BE2C (cell line): ENCODE measurements at regions not wholly inside any gene's neighbourhood (a gene's known extent, or its start where the extent isn't known, plus 50 kb on each side); places are given as distances from the start of the nearest gene placed in this dataset.
"Not testable (repeated sequence)": the region's sequence is repeated elsewhere in the genome, so short reads cannot be mapped to it uniquely, and the experiment has no call there.

Experiments
- DNase-seq: peaks from one replicate; pipeline ENCODE4 v3.0.0-alpha.2; 2020
- H3K27me3 ChIP-seq: fragments of 250-450 bp; sonication (Bioruptor Pico); 2 replicates; pipeline ENCODE4 v1.5.1; 2020; ENCODE audit warnings: mild to moderate bottlenecking
- H3K36me3 ChIP-seq: fragments of 250-450 bp; sonication (Bioruptor Pico); 2 replicates; pipeline ENCODE4 v1.5.1; 2020; ENCODE audit warnings: mild to moderate bottlenecking
- H3K4me1 ChIP-seq: fragments of 250-450 bp; sonication (Bioruptor Pico); 2 replicates; pipeline ENCODE4 v1.5.1; 2020
- H3K4me3 ChIP-seq: 2 replicates; pipeline ENCODE4 v1.5.1; 2011; ENCODE audit warnings: low read depth, low read length
- H3K9me3 ChIP-seq: fragments of 250-450 bp; sonication (Bioruptor Pico); 2 replicates; pipeline ENCODE4 v1.5.1; 2020
- CTCF ChIP-seq: IDR thresholded peaks from 2 replicates; pipeline ENCODE4 v1.5.1; 2012; ENCODE audit warnings: mild to moderate bottlenecking, low read depth, low read length

GRCh38 chr1:145553795-145554194 lies 54.0 kb upstream of the GPR89A start:
- not testable (repeated sequence) for H3K4me3 ChIP-seq, H3K27me3 ChIP-seq, H3K4me1 ChIP-seq, DNase-seq, H3K36me3 ChIP-seq, H3K9me3 ChIP-seq

GRCh38 chr1:145545055-145545454 lies 62.7 kb upstream of the GPR89A start:
- TF ChIP-seq CTCF: no peak
- no peaks in the 10 kb centered on the region for H3K36me3 ChIP-seq
- H3K9me3 ChIP-seq: no peaks in the 10 kb centered on the region
- no peaks in the 10 kb centered on the region for H3K4me1 ChIP-seq
- H3K4me3 ChIP-seq: no peak overlapping the region
- DNase-seq: no peak
- H3K27me3 ChIP-seq: peaks cover 17% of the 10 kb centered on the region

GRCh38 chr1:145541685-145542084 lies 66.1 kb upstream of the GPR89A start:
- not testable (repeated sequence) for H3K4me1 ChIP-seq, DNase-seq, H3K4me3 ChIP-seq, H3K36me3 ChIP-seq, H3K9me3 ChIP-seq
- peaks cover 17% of the 10 kb centered on the region for H3K27me3 ChIP-seq

- peaks cover 17% of the 10 kb centered on the region for H3K27me3 ChIP-seq
- DNase-seq, H3K4me3 ChIP-seq, H3K4me1 ChIP-seq, H3K9me3 ChIP-seq, H3K36me3 ChIP-seq: not testable (repeated sequence)
These were observed 66.5 kb upstream of the GPR89A start for GRCh38 chr1:145541246-145541645.

- H3K9me3 ChIP-seq, H3K27me3 ChIP-seq, DNase-seq, H3K4me1 ChIP-seq, H3K4me3 ChIP-seq, H3K36me3 ChIP-seq: not testable (repeated sequence)
These were observed 69.5 kb upstream of the GPR89A start for GRCh38 chr1:145538118-145538882.

- H3K4me1 ChIP-seq, H3K4me3 ChIP-seq, H3K27me3 ChIP-seq, DNase-seq, H3K9me3 ChIP-seq, H3K36me3 ChIP-seq: not testable (repeated sequence)
These were observed 70.8 kb upstream of the GPR89A start for GRCh38 chr1:145537003-145537402.

- H3K27me3 ChIP-seq, H3K4me1 ChIP-seq, H3K9me3 ChIP-seq, H3K36me3 ChIP-seq, H3K4me3 ChIP-seq: not testable (repeated sequence)
- peak; percentile 23 for DNase-seq
These were observed 72.3 kb upstream of the GPR89A start for GRCh38 chr1:145535461-145535860.

- not testable (repeated sequence) for H3K9me3 ChIP-seq, H3K36me3 ChIP-seq, H3K4me1 ChIP-seq, DNase-seq, H3K4me3 ChIP-seq, H3K27me3 ChIP-seq
These were observed 79.7 kb upstream of the GPR89A start for GRCh38 chr1:145528068-145528564.

GRCh38 chr1:145520159-145520558 lies 87.6 kb upstream of the GPR89A start:
- DNase-seq, H3K27me3 ChIP-seq, H3K9me3 ChIP-seq, H3K4me3 ChIP-seq, H3K4me1 ChIP-seq, H3K36me3 ChIP-seq: not testable (repeated sequence)

- not testable (repeated sequence) for H3K9me3 ChIP-seq, H3K27me3 ChIP-seq, H3K36me3 ChIP-seq, H3K4me1 ChIP-seq, DNase-seq, H3K4me3 ChIP-seq
These were observed 88.5 kb upstream of the GPR89A start for GRCh38 chr1:145519302-145519701.

- H3K27me3 ChIP-seq, H3K4me1 ChIP-seq, H3K36me3 ChIP-seq, H3K9me3 ChIP-seq, H3K4me3 ChIP-seq: not testable (repeated sequence)
- peak; percentile 18 for TF ChIP-seq CTCF
- DNase-seq: peak; percentile 31
These were observed 87.6 kb upstream of the NBPF20 start for GRCh38 chr1:145513017-145513416.

GRCh38 chr1:145508053-145508452 lies 82.7 kb upstream of the NBPF20 start:
- H3K4me3 ChIP-seq, H3K27me3 ChIP-seq, H3K9me3 ChIP-seq, DNase-seq, H3K4me1 ChIP-seq, H3K36me3 ChIP-seq: not testable (repeated sequence)

- H3K9me3 ChIP-seq, H3K27me3 ChIP-seq, H3K4me1 ChIP-seq, DNase-seq, H3K36me3 ChIP-seq: not testable (repeated sequence)
- H3K4me3 ChIP-seq: peak overlapping the region; percentile 26
These were observed 80.6 kb upstream of the NBPF20 start for GRCh38 chr1:145505663-145506647.
